Gastrocnemius medialis (tissue), 4 donors: ENCODE measurements at regions not wholly inside any gene's neighbourhood (a gene's known extent, or its start where the extent isn't known, plus 50 kb on each side); places are given as distances from the start of the nearest gene placed in this dataset.
A peak's percentile ranks its signal among the peaks of the same experiment; 100 is the strongest.

Experiments
- ATAC-seq, 2 donors: fragments of 150-250 bp; one replicate each; pipeline ENCODE4 v1.9.1; 2016
- DNase-seq, 2 donors: peaks; one replicate each; pipeline ENCODE4 v3.0.0-alpha.2; 2019
- H3K27ac ChIP-seq, 4 donors: fragments of 200-600 bp; sonication (generic); 1 replicate in 1 of 4; 2 replicates in 3 of 4; pipeline ENCODE4 v1.5.1; 2016 to 2018; ENCODE audit warnings: mild to moderate bottlenecking in 2 of 4, moderate library complexity in 1 of 4
- H3K27me3 ChIP-seq, 3 donors: fragments of 200-600 bp; sonication (generic) in 2 of 3; 1 replicate in 1 of 3; 2 replicates in 2 of 3; pipeline versions ENCODE4 v1.5.1 to v1.6.0; 2016 to 2019; ENCODE audit warnings: mild to moderate bottlenecking in 1 of 3, moderate library complexity in 1 of 3
- H3K36me3 ChIP-seq, 2 donors: fragments of 200-600 bp; sonication (generic) in 1 of 2; one replicate each; pipeline ENCODE4 v1.5.1; 2017 to 2018
- H3K4me1 ChIP-seq, 2 donors: fragments of 200-600 bp; sonication (generic) in 1 of 2; one replicate each; pipeline ENCODE4 v1.5.1; 2016 to 2017; ENCODE audit warnings: mild to moderate bottlenecking in 2 of 2
- H3K4me3 ChIP-seq, 4 donors: fragments of 200-600 bp; sonication (generic) in 3 of 4; 1 replicate in 1 of 4; 2 replicates in 3 of 4; pipeline ENCODE4 v1.5.1; 2016 to 2019; ENCODE audit warnings: mild to moderate bottlenecking in 2 of 4
- H3K9me3 ChIP-seq, 3 donors: fragments of 200-600 bp; sonication (generic) in 2 of 3; 1 replicate in 1 of 3; 2 replicates in 2 of 3; pipeline ENCODE4 v1.5.1; 2016 to 2019
- CTCF ChIP-seq, 5 experiments: fragments of 450-650 bp in 3 of 5; fragments of 200-600 bp in 2 of 5; sonication (generic) in 2 of 5; IDR thresholded peaks in 4 of 5; conservative IDR thresholded peaks in 1 of 5; 1 replicate in 4 of 5; 2 replicates in 1 of 5; pipeline ENCODE4 v1.5.1; 2016 to 2019; ENCODE audit warnings: antibody characterized with exemption in 5 of 5, mild to moderate bottlenecking in 3 of 5, moderate library complexity in 3 of 5
- POLR2A ChIP-seq, 2 donors: fragments of 450-650 bp; IDR thresholded peaks; one replicate each; pipeline ENCODE4 v1.6.1; 2017; ENCODE audit warnings: antibody characterized with exemption in 2 of 2, mild to moderate bottlenecking in 2 of 2, moderate library complexity in 2 of 2
- in situ Hi-C, 4 donors: fragments of 200-750 bp; cut with MboI; loops; one replicate each; pipeline versions ENCODE4 v1.15.0 to v1.8.0; 2017; ENCODE audit warnings: low sequenced_read_pairs in 4 of 4
- intact Hi-C: fragments of 100-400 bp; cut with DNase I; formaldehyde crosslinking; loops from one replicate; pipeline ENCODE4 v1.15.1; 2023; ENCODE audit warnings: low total_unique reads

GRCh38 chr13:28601581-28601980, 57.3 kb upstream of the POMP start:
- DNase-seq (no peak), ATAC-seq (no peak)
- no peaks in the 10 kb centered on the region for H3K36me3 ChIP-seq
- H3K4me1 ChIP-seq, result no peaks in the 10 kb centered on the region
- intact Hi-C loops (no loop called here), in situ Hi-C loops (no loop called here)
- H3K27ac ChIP-seq, result no peak overlapping the region
- TF ChIP-seq CTCF (IDR thresholded peaks at IDR 0.05 in 4 of 5, conservative IDR thresholded peaks at IDR 0.05 in 1 of 5) (no peak), POLR2A (IDR thresholded peaks at IDR 0.05) (no peak)
- no peak overlapping the region for H3K4me3 ChIP-seq
- H3K9me3 ChIP-seq, result no peaks in the 10 kb centered on the region
- no peaks in the 10 kb centered on the region for H3K27me3 ChIP-seq

- Histone ChIP-seq H3K4me1 (no peaks in the 10 kb centered on the region), H3K27me3 (no peaks in the 10 kb centered on the region), H3K27ac (peak overlapping the region in 3 of 4 donors; percentile 25 to 59 (median 53)), H3K4me3 (no peak overlapping the region), H3K36me3 (no peaks in the 10 kb centered on the region), H3K9me3 (no peaks in the 10 kb centered on the region)
- TF ChIP-seq POLR2A (IDR thresholded peaks at IDR 0.05) (no peak), CTCF (IDR thresholded peaks at IDR 0.05 in 4 of 5, conservative IDR thresholded peaks at IDR 0.05 in 1 of 5) (no peak)
- in situ Hi-C loops, result no loop called here
- ATAC-seq, result peak in 1 of 2 donors; percentile 33
- DNase-seq, result no peak
- intact Hi-C loops, result no loop called here
These were observed 61.3 kb upstream of the POMP start for GRCh38 chr13:28597641-28598040.

GRCh38 chr13:28590461-28590860, 68.5 kb upstream of the POMP start:
- DNase-seq (no peak), ATAC-seq (no peak)
- TF ChIP-seq POLR2A (IDR thresholded peaks at IDR 0.05) (no peak), CTCF (IDR thresholded peaks at IDR 0.05 in 4 of 5, conservative IDR thresholded peaks at IDR 0.05 in 1 of 5) (no peak)
- H3K4me1 ChIP-seq, result no peaks in the 10 kb centered on the region
- no peak overlapping the region for H3K4me3 ChIP-seq
- intact Hi-C loops, result no loop called here
- H3K9me3 ChIP-seq, result no peaks in the 10 kb centered on the region
- in situ Hi-C loops, result no loop called here
- H3K27ac ChIP-seq, result no peak overlapping the region
- no peaks in the 10 kb centered on the region for H3K27me3 ChIP-seq
- no peaks in the 10 kb centered on the region for H3K36me3 ChIP-seq

- Histone ChIP-seq H3K4me1 (no peaks in the 10 kb centered on the region), H3K27me3 (no peaks in the 10 kb centered on the region), H3K9me3 (no peaks in the 10 kb centered on the region), H3K27ac (no peak overlapping the region), H3K4me3 (no peak overlapping the region), H3K36me3 (no peaks in the 10 kb centered on the region)
- intact Hi-C loops, result no loop called here
- in situ Hi-C loops, result no loop called here
- no peak for ATAC-seq
- no peak for DNase-seq
- TF ChIP-seq CTCF (IDR thresholded peaks at IDR 0.05 in 4 of 5, conservative IDR thresholded peaks at IDR 0.05 in 1 of 5), result no peak
These were observed 70.6 kb upstream of the POMP start for GRCh38 chr13:28588296-28588695.

GRCh38 chr13:28587174-28587540, 71.8 kb upstream of the POMP start:
- H3K4me1 ChIP-seq, result no peaks in the 10 kb centered on the region
- in situ Hi-C loops (no loop called here), intact Hi-C loops (no loop called here)
- H3K27ac ChIP-seq, result no peak overlapping the region
- H3K4me3 ChIP-seq, result no peak overlapping the region
- no peak for DNase-seq
- no peaks in the 10 kb centered on the region for H3K9me3 ChIP-seq
- ATAC-seq, result no peak
- TF ChIP-seq POLR2A (IDR thresholded peaks at IDR 0.05) (no peak), CTCF (IDR thresholded peaks at IDR 0.05 in 4 of 5, conservative IDR thresholded peaks at IDR 0.05 in 1 of 5) (no peak)
- H3K36me3 ChIP-seq, result no peaks in the 10 kb centered on the region
- no peaks in the 10 kb centered on the region for H3K27me3 ChIP-seq
